ENCODE measurements at regions not wholly inside any gene's neighbourhood (a gene's known extent, or its start where the extent isn't known, plus 50 kb on each side); places are given as distances from the start of the nearest gene placed in this dataset.
A peak's percentile ranks its signal among the peaks of the same experiment; 100 is the strongest.

DNA sequence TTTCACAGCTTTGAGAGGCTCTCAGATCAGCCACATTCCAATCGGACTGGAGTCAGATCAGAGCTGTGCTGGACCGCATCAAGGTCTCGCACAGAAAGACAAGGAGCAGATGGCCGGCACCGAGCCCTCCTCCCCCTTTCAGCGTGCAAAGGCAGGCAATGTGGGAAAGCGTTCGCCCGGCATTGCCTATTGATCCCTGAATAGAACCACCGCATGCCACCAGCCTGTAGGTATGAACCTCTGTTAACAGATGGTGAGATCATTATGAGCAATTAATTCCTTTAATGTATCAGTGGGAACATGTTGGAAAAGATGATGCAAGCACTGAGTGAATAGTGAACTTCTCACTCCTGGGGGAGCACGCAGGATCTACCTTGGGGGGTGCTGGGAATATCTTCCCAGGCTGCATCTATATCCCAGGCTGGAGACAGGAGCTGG is 117.5 kb upstream of the ID4 start (continued):
- peak; percentile 74; the same call in 1 of the 2 replicates for TF ChIP-seq POLR2AphosphoS5 (IDR thresholded peaks at IDR 0.05; ENCODE audit: low read depth, low read length)
- TF ChIP-seq, protein P1, sequence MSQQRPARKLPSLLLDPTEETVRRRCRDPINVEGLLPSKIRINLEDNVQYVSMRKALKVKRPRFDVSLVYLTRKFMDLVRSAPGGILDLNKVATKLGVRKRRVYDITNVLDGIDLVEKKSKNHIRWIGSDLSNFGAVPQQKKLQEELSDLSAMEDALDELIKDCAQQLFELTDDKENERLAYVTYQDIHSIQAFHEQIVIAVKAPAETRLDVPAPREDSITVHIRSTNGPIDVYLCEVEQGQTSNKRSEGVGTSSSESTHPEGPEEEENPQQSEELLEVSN (IDR thresholded peaks at IDR 0.05): no peak
- no peak for TF ChIP-seq RFX5 (IDR thresholded peaks at IDR 0.05; ENCODE audit: borderline replicate concordance, low read depth, low read length)
- TF ChIP-seq TAF1 (IDR thresholded peaks at IDR 0.05; ENCODE audit: low read depth, low read length): no peak
- TF ChIP-seq PHF8 (conservative IDR thresholded peaks at IDR 0.05; ENCODE audit: low read depth, low read length): no peak
- no peak for TF ChIP-seq SIX5 (IDR thresholded peaks at IDR 0.05; ENCODE audit: low read depth, low read length)
- no peak for TF ChIP-seq KDM5A (IDR thresholded peaks at IDR 0.05; ENCODE audit: low read length)
- TF ChIP-seq KDM4A (IDR thresholded peaks at IDR 0.05; ENCODE audit: low read depth, low read length, severe bottlenecking): no peak
- TF ChIP-seq HDAC2 (IDR thresholded peaks at IDR 0.05; ENCODE audit: borderline replicate concordance in 1 of 2, low read depth in 2 of 2, low read length in 2 of 2): no peak
- TF ChIP-seq, protein P2, sequence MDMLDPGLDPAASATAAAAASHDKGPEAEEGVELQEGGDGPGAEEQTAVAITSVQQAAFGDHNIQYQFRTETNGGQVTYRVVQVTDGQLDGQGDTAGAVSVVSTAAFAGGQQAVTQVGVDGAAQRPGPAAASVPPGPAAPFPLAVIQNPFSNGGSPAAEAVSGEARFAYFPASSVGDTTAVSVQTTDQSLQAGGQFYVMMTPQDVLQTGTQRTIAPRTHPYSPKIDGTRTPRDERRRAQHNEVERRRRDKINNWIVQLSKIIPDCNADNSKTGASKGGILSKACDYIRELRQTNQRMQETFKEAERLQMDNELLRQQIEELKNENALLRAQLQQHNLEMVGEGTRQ (IDR thresholded peaks at IDR 0.05; ENCODE audit: low read length): no peak
- no peak for TF ChIP-seq CREB1 (IDR thresholded peaks at IDR 0.05)

Measured in H1 (cell line).